ENCODE measurements at regions not wholly inside any gene's neighbourhood (a gene's known extent, or its start where the extent isn't known, plus 50 kb on each side); places are given as distances from the start of the nearest gene placed in this dataset.

GRCh38 chr2:194700726-194701125 lies 956.3 kb upstream of the SLC39A10 start:
- TF ChIP-seq CTCF (conservative IDR thresholded peaks at IDR 0.05; ENCODE audit: low read length), result no peak
- no peak for TF ChIP-seq EZH2phosphoT487 (IDR thresholded peaks at IDR 0.05; ENCODE audit: borderline replicate concordance)
